HEK293 (cell line): ENCODE measurements at regions not wholly inside any gene's neighbourhood (a gene's known extent, or its start where the extent isn't known, plus 50 kb on each side); places are given as distances from the start of the nearest gene placed in this dataset.

ENCODE experiments used
- CTCF ChIA-PET: fragments of 350-600 bp; formaldehyde crosslinking; extraction: SDS; loops from one replicate; lab custom pipeline; 2021; ENCODE audit warnings: antibody characterized with exemption; lab: Yijun Ruan, JAX
- POLR2A ChIA-PET: fragments of 300-600 bp; formaldehyde crosslinking; extraction: SDS; loops from one replicate; lab custom pipeline; 2020; ENCODE audit warnings: antibody characterized with exemption, inconsistent platforms; lab: Yijun Ruan, JAX
- H3K27ac ChIP-seq: fragments of 200-500 bp; sonication (Bioruptor generic); 2 replicates; pipeline ENCODE4 v1.5.1; 2014; ENCODE audit warnings: low read depth, low read length, control low read depth, inconsistent platforms; ENCODE audit errors: extremely low read depth
- H3K36me3 ChIP-seq, 2 experiments: fragments of 200-500 bp in 1 of 2; sonication (Bioruptor generic) in 1 of 2; 1 replicate in 1 of 2; 2 replicates in 1 of 2; pipeline ENCODE4 v1.5.1; 2014 to 2017; ENCODE audit warnings: inconsistent platforms in 2 of 2, low read length in 2 of 2; ENCODE audit not compliant: control insufficient read depth in 2 of 2, insufficient read depth in 1 of 2
- H3K4me1 ChIP-seq: fragments of 200-500 bp; sonication (Bioruptor generic); 2 replicates; pipeline ENCODE4 v1.5.1; 2014; ENCODE audit warnings: mild to moderate bottlenecking, low read length, inconsistent platforms; ENCODE audit not compliant: control insufficient read depth, insufficient read depth
- H3K4me3 ChIP-seq: 2 replicates; pipeline ENCODE4 v1.5.1; 2011; ENCODE audit warnings: low read depth, mild to moderate bottlenecking, control low read depth, low read length, moderate library complexity
- H3K9me3 ChIP-seq: fragments of 200-500 bp; sonication (Bioruptor generic); 2 replicates; pipeline ENCODE4 v1.5.1; 2014; ENCODE audit warnings: low read depth, low read length, inconsistent platforms; ENCODE audit not compliant: control insufficient read depth, insufficient read depth
- EGR2 ChIP-seq: fragments of 450-650 bp; formaldehyde crosslinking; IDR thresholded peaks from 2 replicates; pipeline ENCODE4 v1.5.1; 2016; ENCODE audit warnings: low read depth, missing biosample characterization, missing genetic modification characterization
- GLIS2 ChIP-seq: fragments of 450-650 bp; formaldehyde crosslinking; IDR thresholded peaks from 2 replicates; pipeline ENCODE4 v1.5.1; 2016; ENCODE audit warnings: missing biosample characterization, missing genetic modification characterization
- RBAK ChIP-seq: fragments of 450-650 bp; formaldehyde crosslinking; IDR thresholded peaks from 2 replicates; pipeline ENCODE4 v1.5.1; 2016; ENCODE audit warnings: missing biosample characterization, missing genetic modification characterization
- ZNF157 ChIP-seq: fragments of 450-650 bp; formaldehyde crosslinking; IDR thresholded peaks from 2 replicates; pipeline ENCODE4 v1.5.1; 2016; ENCODE audit warnings: missing biosample characterization, missing genetic modification characterization
- ZNF174 ChIP-seq: fragments of 450-650 bp; formaldehyde crosslinking; IDR thresholded peaks from 2 replicates; pipeline ENCODE4 v1.5.0; 2017; ENCODE audit warnings: missing biosample characterization, mild to moderate bottlenecking, missing genetic modification characterization
- ZNF19 ChIP-seq: fragments of 450-650 bp; formaldehyde crosslinking; IDR thresholded peaks from 2 replicates; pipeline ENCODE4; 2016; ENCODE audit warnings: missing biosample characterization, missing genetic modification characterization, low read depth
- ZNF274 ChIP-seq, 2 experiments: fragments of 200-500 bp in 1 of 2; fragments of 450-650 bp in 1 of 2; sonication (Bioruptor generic) in 1 of 2; formaldehyde crosslinking in 1 of 2; IDR thresholded peaks; 2 replicates each; pipeline versions ENCODE4 v1.5.1 to v1.6.1; 2014 to 2016; ENCODE audit warnings: borderline replicate concordance in 1 of 2, inconsistent platforms in 1 of 2, low read length in 1 of 2, missing biosample characterization in 1 of 2, missing genetic modification characterization in 1 of 2
- ZNF394 ChIP-seq: fragments of 450-650 bp; formaldehyde crosslinking; IDR thresholded peaks from 2 replicates; pipeline ENCODE4 v1.5.1; 2016; ENCODE audit warnings: missing biosample characterization, missing genetic modification characterization, mild to moderate bottlenecking, moderate library complexity, borderline replicate concordance
- ZNF558 ChIP-seq: fragments of 450-650 bp; formaldehyde crosslinking; IDR thresholded peaks from 2 replicates; pipeline ENCODE4 v1.5.1; 2016; ENCODE audit warnings: missing biosample characterization, missing genetic modification characterization
- ZNF621 ChIP-seq: fragments of 450-650 bp; formaldehyde crosslinking; IDR thresholded peaks from 2 replicates; pipeline ENCODE4 v1.5.1; 2017; ENCODE audit warnings: missing biosample characterization, missing genetic modification characterization
- ZNF670 ChIP-seq: fragments of 450-650 bp; formaldehyde crosslinking; IDR thresholded peaks from 2 replicates; pipeline ENCODE4 v1.5.1; 2016; ENCODE audit warnings: missing biosample characterization, missing genetic modification characterization, low read depth
- ZNF707 ChIP-seq: fragments of 450-650 bp; formaldehyde crosslinking; IDR thresholded peaks from 2 replicates; pipeline ENCODE4 v1.5.1; 2016; ENCODE audit warnings: missing biosample characterization, missing genetic modification characterization
- ZNF747 ChIP-seq: fragments of 450-650 bp; formaldehyde crosslinking; IDR thresholded peaks from 2 replicates; pipeline ENCODE4 v1.5.1; 2016; ENCODE audit warnings: missing biosample characterization, missing genetic modification characterization
- TF ChIP-seq, protein P1 (sequence below): fragments of 450-650 bp; formaldehyde crosslinking; IDR thresholded peaks from 2 replicates; pipeline ENCODE4 v1.5.1; 2016; ENCODE audit warnings: missing biosample characterization, missing genetic modification characterization, borderline replicate concordance
- TF ChIP-seq, protein P2 (sequence below): fragments of 450-650 bp; formaldehyde crosslinking; IDR thresholded peaks from 2 replicates; pipeline ENCODE4 v1.5.1; 2016; ENCODE audit warnings: missing biosample characterization, missing genetic modification characterization, borderline replicate concordance
- TF ChIP-seq, protein P3 (sequence below): fragments of 450-650 bp; IDR thresholded peaks from 2 replicates; pipeline ENCODE4 v1.5.1; 2018; ENCODE audit warnings: missing biosample characterization, missing genetic modification characterization

DNA sequence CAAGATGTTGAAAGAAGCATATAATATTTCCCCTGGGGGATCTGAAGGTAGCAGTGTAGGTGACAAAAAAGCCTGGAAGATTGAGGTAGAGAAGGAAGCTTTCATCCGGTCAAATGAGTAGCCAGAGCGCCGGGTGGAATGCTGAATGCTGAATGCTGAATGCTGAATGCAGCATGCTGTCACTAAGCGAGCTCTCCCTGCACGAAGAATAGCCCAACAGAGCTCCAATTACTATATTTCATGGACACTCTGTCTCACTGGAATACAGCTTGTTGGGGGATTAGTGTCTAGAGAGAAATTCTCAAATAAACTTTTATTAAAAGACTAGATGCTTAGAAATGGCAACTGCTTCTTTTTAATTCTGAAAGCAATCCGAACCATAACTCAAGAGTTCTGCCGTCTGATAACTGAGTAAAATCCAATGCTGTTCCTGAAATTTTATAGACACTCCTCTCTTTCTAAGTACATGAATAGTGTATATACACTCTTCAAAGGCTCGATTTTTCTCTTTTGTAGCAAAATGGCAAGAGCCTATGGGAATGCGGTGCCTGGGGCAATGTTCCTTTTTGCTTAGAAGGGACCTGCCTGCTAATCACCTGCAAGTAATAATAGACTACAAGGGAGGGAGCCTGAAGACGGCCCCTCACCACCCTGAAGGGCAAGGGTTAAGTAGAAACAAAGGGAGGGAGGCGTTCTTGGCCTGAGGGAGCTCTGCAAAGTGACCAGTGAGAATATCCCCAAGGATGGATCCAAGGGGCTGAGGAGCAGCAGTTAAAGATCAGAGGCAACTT is 203.7 kb upstream of the ESRRG start:
- ChIA-PET CTCF (interaction anchor here (0.6 kb wide), 3 partner anchors 34 to 453 kb away, joined by 3 to 4 read pairs (median 3); no protein-coding TSS in a partner anchor), POLR2A (no interaction called here)
- no peak overlapping the region for H3K27ac ChIP-seq
- TF ChIP-seq ZNF174 (no peak), GLIS2 (no peak), EGR2 (tag by site-specific recombination) (no peak), ZNF747 (tag by site-specific recombination) (no peak), ZNF670 (no peak), ZNF274 (IDR thresholded peaks at IDR 0.05; ENCODE audit: low read length) (no peak), ZNF274 (tag by site-specific recombination; IDR thresholded peaks at IDR 0.05; ENCODE audit: borderline replicate concordance) (no peak), ZNF621 (no peak), ZNF19 (no peak), ZNF394 (no peak), RBAK (tag by site-specific recombination) (no peak), ZNF707 (no peak), ZNF157 (tag by site-specific recombination) (no peak), ZNF558 (no peak)
- TF ChIP-seq, protein P1, sequence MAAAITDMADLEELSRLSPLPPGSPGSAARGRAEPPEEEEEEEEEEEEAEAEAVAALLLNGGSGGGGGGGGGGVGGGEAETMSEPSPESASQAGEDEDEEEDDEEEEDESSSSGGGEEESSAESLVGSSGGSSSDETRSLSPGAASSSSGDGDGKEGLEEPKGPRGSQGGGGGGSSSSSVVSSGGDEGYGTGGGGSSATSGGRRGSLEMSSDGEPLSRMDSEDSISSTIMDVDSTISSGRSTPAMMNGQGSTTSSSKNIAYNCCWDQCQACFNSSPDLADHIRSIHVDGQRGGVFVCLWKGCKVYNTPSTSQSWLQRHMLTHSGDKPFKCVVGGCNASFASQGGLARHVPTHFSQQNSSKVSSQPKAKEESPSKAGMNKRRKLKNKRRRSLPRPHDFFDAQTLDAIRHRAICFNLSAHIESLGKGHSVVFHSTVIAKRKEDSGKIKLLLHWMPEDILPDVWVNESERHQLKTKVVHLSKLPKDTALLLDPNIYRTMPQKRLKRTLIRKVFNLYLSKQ = no peak
- TF ChIP-seq, protein P2, sequence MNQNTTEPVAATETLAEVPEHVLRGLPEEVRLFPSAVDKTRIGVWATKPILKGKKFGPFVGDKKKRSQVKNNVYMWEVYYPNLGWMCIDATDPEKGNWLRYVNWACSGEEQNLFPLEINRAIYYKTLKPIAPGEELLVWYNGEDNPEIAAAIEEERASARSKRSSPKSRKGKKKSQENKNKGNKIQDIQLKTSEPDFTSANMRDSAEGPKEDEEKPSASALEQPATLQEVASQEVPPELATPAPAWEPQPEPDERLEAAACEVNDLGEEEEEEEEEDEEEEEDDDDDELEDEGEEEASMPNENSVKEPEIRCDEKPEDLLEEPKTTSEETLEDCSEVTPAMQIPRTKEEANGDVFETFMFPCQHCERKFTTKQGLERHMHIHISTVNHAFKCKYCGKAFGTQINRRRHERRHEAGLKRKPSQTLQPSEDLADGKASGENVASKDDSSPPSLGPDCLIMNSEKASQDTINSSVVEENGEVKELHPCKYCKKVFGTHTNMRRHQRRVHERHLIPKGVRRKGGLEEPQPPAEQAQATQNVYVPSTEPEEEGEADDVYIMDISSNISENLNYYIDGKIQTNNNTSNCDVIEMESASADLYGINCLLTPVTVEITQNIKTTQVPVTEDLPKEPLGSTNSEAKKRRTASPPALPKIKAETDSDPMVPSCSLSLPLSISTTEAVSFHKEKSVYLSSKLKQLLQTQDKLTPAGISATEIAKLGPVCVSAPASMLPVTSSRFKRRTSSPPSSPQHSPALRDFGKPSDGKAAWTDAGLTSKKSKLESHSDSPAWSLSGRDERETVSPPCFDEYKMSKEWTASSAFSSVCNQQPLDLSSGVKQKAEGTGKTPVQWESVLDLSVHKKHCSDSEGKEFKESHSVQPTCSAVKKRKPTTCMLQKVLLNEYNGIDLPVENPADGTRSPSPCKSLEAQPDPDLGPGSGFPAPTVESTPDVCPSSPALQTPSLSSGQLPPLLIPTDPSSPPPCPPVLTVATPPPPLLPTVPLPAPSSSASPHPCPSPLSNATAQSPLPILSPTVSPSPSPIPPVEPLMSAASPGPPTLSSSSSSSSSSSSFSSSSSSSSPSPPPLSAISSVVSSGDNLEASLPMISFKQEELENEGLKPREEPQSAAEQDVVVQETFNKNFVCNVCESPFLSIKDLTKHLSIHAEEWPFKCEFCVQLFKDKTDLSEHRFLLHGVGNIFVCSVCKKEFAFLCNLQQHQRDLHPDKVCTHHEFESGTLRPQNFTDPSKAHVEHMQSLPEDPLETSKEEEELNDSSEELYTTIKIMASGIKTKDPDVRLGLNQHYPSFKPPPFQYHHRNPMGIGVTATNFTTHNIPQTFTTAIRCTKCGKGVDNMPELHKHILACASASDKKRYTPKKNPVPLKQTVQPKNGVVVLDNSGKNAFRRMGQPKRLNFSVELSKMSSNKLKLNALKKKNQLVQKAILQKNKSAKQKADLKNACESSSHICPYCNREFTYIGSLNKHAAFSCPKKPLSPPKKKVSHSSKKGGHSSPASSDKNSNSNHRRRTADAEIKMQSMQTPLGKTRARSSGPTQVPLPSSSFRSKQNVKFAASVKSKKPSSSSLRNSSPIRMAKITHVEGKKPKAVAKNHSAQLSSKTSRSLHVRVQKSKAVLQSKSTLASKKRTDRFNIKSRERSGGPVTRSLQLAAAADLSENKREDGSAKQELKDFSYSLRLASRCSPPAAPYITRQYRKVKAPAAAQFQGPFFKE (tag by site-specific recombination) = no peak
- TF ChIP-seq, protein P3, sequence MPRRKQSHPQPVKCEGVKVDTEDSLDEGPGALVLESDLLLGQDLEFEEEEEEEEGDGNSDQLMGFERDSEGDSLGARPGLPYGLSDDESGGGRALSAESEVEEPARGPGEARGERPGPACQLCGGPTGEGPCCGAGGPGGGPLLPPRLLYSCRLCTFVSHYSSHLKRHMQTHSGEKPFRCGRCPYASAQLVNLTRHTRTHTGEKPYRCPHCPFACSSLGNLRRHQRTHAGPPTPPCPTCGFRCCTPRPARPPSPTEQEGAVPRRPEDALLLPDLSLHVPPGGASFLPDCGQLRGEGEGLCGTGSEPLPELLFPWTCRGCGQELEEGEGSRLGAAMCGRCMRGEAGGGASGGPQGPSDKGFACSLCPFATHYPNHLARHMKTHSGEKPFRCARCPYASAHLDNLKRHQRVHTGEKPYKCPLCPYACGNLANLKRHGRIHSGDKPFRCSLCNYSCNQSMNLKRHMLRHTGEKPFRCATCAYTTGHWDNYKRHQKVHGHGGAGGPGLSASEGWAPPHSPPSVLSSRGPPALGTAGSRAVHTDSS (tag by site-specific recombination) = no peak
- H3K4me3 ChIP-seq = no peak overlapping the region
- H3K4me1 ChIP-seq = no peaks in the 10 kb centered on the region
- no peaks in the 10 kb centered on the region for H3K9me3 ChIP-seq
- H3K36me3 ChIP-seq = no peaks in the 10 kb centered on the region
